Calu3 (cell line): ENCODE measurements at regions not wholly inside any gene's neighbourhood (a gene's known extent, or its start where the extent isn't known, plus 50 kb on each side); places are given as distances from the start of the nearest gene placed in this dataset.

Source experiments
- BruUV-seq: library from RNA; stranded (reverse); fragments of 400-500 nt; replicated peaks from 2 replicates; lab custom pipeline; 2021; lab: Mats Ljungman, UMichigan
- CTCF ChIA-PET: fragments of 300-600 bp; sonication (Branson Sonifier 250); formaldehyde crosslinking; loops from one replicate; lab custom pipeline; 2022; ENCODE audit warnings: antibody characterized with exemption; lab: Charles Lee
- DNase-seq: peaks from one replicate; pipeline ENCODE4 v3.0.0; 2022
- H3K27ac Mint-ChIP-seq: one replicate; pipeline ENCODE4 v1.8.0; 2022; ENCODE audit warnings: mixed read lengths; ENCODE audit not compliant: unreplicated experiment
- H3K27me3 Mint-ChIP-seq: one replicate; pipeline ENCODE4 v1.8.0; 2022; ENCODE audit warnings: mixed read lengths; ENCODE audit not compliant: unreplicated experiment
- H3K36me3 Mint-ChIP-seq: one replicate; pipeline ENCODE4 v1.8.0; 2022; ENCODE audit warnings: mild to moderate bottlenecking, moderate library complexity, mixed read lengths; ENCODE audit not compliant: insufficient read depth, unreplicated experiment
- H3K4me1 Mint-ChIP-seq: one replicate; pipeline ENCODE4 v1.8.0; 2022; ENCODE audit warnings: mild to moderate bottlenecking, low read depth, mixed read lengths; ENCODE audit not compliant: unreplicated experiment
- H3K4me3 Mint-ChIP-seq: one replicate; pipeline ENCODE4 v1.8.0; 2022; ENCODE audit warnings: mild to moderate bottlenecking, low read depth, moderate library complexity, mixed read lengths; ENCODE audit not compliant: unreplicated experiment
- H3K9me3 Mint-ChIP-seq: one replicate; pipeline ENCODE4 v1.8.0; 2022; ENCODE audit warnings: low read depth, mixed read lengths; ENCODE audit not compliant: unreplicated experiment
- CTCF ChIP-seq: fragments of 200-600 bp; IDR thresholded peaks from one replicate; pipeline ENCODE4 v1.8.0; 2022; ENCODE audit warnings: antibody characterized with exemption; ENCODE audit not compliant: unreplicated experiment
- intact Hi-C: fragments of 100-400 bp; cut with micrococcal nuclease; formaldehyde crosslinking; loops from one replicate; pipeline ENCODE4 v1.10.0; 2022; ENCODE audit not compliant: unreplicated experiment

- H3K27me3 Mint-ChIP-seq, result no peaks in the 10 kb centered on the region
- H3K27ac Mint-ChIP-seq, result no peak overlapping the region
- BruUV-seq, result no TSS peak
Measured at GRCh38 chr13:27869436-27870095, 50.2 kb upstream of the PDX1 start.

More at GRCh38 chr13:27869436-27870095, 50.2 kb upstream of the PDX1 start:
- no peak for TF ChIP-seq CTCF
- no peaks in the 10 kb centered on the region for H3K36me3 Mint-ChIP-seq
- DNase-seq, result no peak
- intact Hi-C loops, result loop anchor here (1.0 to 2.0 kb wide), 2 partner anchors 41 to 84 kb away; no protein-coding TSS in a partner anchor
- CTCF ChIA-PET, result interaction anchor here (0.6 to 1.7 kb wide), 7 partner anchors 14 to 383 kb away, joined by 3 to 36 read pairs (median 4); partner anchors contain the start of gene PDX1
- H3K4me3 Mint-ChIP-seq, result no peak overlapping the region
- H3K9me3 Mint-ChIP-seq, result no peaks in the 10 kb centered on the region
- H3K4me1 Mint-ChIP-seq, result no peaks in the 10 kb centered on the region
